ENCODE measurements at regions not wholly inside any gene's neighbourhood (a gene's known extent, or its start where the extent isn't known, plus 50 kb on each side); places are given as distances from the start of the nearest gene placed in this dataset.

DNA sequence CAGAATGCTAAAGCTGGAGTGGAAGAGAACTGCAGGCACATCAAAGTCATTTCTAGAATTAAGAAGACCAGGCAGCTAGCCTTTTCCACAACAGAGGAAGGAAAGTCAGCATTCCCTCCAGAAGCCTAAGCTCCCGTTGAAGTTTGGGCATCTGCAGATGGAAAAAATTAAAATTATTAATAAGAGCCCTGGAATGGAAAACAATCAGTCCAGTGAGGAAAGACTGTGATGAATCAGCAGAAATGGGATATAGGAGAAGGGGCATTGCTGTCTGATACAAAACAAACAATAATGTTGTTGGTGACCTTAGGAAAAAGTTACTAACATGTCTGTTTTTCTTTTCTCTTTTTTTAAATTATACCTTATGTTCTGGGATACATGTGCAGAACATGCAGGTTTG lies 450.7 kb upstream of the SLC14A2 start:
- DNase-seq (ENCODE audit: low spot score in 2 of 2): no peak
- H3K9me3 ChIP-seq: no peaks in the 10 kb centered on the region
- no peaks in the 10 kb centered on the region for H3K4me1 ChIP-seq
- intact Hi-C loops (cut with DNase I; ENCODE audit: low total_unique reads): no loop called here
- no peak overlapping the region for H3K27ac ChIP-seq
- H3K27me3 ChIP-seq: no peaks in the 10 kb centered on the region
- no peaks in the 10 kb centered on the region for H3K36me3 ChIP-seq
- H3K4me3 ChIP-seq: no peak overlapping the region
- TF ChIP-seq, protein P1, sequence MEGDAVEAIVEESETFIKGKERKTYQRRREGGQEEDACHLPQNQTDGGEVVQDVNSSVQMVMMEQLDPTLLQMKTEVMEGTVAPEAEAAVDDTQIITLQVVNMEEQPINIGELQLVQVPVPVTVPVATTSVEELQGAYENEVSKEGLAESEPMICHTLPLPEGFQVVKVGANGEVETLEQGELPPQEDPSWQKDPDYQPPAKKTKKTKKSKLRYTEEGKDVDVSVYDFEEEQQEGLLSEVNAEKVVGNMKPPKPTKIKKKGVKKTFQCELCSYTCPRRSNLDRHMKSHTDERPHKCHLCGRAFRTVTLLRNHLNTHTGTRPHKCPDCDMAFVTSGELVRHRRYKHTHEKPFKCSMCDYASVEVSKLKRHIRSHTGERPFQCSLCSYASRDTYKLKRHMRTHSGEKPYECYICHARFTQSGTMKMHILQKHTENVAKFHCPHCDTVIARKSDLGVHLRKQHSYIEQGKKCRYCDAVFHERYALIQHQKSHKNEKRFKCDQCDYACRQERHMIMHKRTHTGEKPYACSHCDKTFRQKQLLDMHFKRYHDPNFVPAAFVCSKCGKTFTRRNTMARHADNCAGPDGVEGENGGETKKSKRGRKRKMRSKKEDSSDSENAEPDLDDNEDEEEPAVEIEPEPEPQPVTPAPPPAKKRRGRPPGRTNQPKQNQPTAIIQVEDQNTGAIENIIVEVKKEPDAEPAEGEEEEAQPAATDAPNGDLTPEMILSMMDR (IDR thresholded peaks at IDR 0.05): no peak
- no peak for TF ChIP-seq POLR2AphosphoS5 (IDR thresholded peaks at IDR 0.05)
- no peak for TF ChIP-seq POLR2A (IDR thresholded peaks at IDR 0.05)

DNA sequence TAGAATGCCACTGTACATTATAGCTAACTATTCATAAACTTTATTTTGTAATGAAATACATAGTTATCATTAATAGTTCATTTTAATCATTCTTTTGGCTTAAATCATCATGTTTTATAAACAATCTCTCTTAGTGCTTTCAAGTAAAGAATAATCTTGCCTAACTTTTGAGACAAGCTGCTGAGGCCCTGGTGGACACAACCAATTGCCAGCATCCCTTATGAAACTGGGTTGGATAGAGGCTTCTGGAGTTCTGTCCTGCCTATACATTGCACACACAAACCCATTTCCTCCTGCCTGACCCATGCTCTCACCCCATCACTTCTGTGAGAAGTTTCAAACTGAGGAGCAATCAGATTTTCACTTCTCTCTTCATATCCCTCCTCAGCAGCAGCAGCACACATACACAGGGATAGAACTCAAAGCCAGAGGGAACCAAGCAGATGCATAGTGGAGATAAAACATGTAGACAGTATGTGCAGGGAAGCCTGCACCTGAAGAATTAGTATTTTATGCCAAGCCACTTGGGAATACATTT lies 450.0 kb upstream of the SLC14A2 start:
- no peaks in the 10 kb centered on the region for H3K27me3 ChIP-seq
- no peaks in the 10 kb centered on the region for H3K36me3 ChIP-seq
- TF ChIP-seq POLR2A (IDR thresholded peaks at IDR 0.05): no peak
- TF ChIP-seq POLR2AphosphoS5 (IDR thresholded peaks at IDR 0.05): no peak
- TF ChIP-seq, protein P1 (IDR thresholded peaks at IDR 0.05): no peak
- intact Hi-C loops (cut with DNase I; ENCODE audit: low total_unique reads): no loop called here
- H3K4me1 ChIP-seq: no peaks in the 10 kb centered on the region
- no peak overlapping the region for H3K4me3 ChIP-seq
- DNase-seq (ENCODE audit: low spot score in 2 of 2): no peak
- no peaks in the 10 kb centered on the region for H3K9me3 ChIP-seq
- no peak overlapping the region for H3K27ac ChIP-seq

DNA sequence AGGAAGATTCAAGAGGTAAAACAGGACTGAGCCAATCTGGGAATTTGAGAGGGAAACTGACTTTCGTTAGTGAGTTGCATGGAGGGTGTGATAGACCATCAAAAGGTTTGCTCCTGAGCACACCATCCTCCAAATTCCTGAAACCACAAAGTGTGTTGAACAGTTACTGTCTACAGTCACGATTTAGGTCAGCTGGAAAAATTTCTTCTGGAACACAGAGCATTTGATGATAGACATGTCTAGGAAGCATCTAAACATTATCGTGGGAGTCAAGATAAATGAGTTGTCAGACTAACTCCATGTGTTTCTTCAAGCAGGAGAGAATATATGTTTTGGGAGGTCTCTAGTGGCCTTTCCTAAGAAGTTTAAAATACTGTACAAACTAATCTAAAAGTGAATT lies 449.4 kb upstream of the SLC14A2 start:
- Histone ChIP-seq H3K9me3 (no peaks in the 10 kb centered on the region), H3K4me1 (no peaks in the 10 kb centered on the region), H3K36me3 (no peaks in the 10 kb centered on the region), H3K4me3 (no peak overlapping the region), H3K27ac (no peak overlapping the region), H3K27me3 (no peaks in the 10 kb centered on the region)
- TF ChIP-seq, protein P1 (IDR thresholded peaks at IDR 0.05): no peak
- TF ChIP-seq POLR2A (IDR thresholded peaks at IDR 0.05) (no peak), POLR2AphosphoS5 (IDR thresholded peaks at IDR 0.05) (no peak)
- intact Hi-C loops (cut with DNase I; ENCODE audit: low total_unique reads): no loop called here
- DNase-seq (ENCODE audit: low spot score in 2 of 2): no peak

DNA sequence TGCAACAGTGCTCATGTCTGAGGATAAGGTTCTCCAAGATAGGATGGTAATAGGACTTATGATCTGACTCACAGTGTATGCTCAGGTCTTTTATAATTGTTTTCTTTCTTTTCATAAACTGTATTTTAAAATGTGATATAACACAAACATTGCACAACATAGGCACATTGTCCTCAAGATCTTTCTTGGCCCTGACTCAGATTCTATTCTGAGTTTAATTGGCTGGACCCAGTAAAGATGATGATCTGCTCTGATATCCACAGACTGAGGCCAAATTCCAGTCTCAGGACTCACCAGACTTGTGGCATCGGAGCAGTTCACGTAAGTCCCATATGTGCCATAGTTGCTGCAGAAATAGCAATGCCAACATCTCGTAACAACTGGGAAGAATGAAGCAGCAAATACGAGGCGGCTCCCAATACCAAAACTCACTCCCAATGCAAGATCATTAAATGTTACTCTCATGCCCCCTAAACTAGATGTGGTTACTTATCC lies 448.9 kb upstream of the SLC14A2 start:
- Histone ChIP-seq H3K36me3 (no peaks in the 10 kb centered on the region), H3K4me1 (no peaks in the 10 kb centered on the region), H3K27me3 (no peaks in the 10 kb centered on the region), H3K27ac (no peak overlapping the region), H3K4me3 (no peak overlapping the region), H3K9me3 (no peaks in the 10 kb centered on the region)
- intact Hi-C loops (cut with DNase I; ENCODE audit: low total_unique reads): no loop called here
- no peak for DNase-seq (ENCODE audit: low spot score in 2 of 2)
- TF ChIP-seq POLR2AphosphoS5 (IDR thresholded peaks at IDR 0.05) (no peak), POLR2A (IDR thresholded peaks at IDR 0.05) (no peak)
- TF ChIP-seq, protein P1 (IDR thresholded peaks at IDR 0.05): no peak

DNA sequence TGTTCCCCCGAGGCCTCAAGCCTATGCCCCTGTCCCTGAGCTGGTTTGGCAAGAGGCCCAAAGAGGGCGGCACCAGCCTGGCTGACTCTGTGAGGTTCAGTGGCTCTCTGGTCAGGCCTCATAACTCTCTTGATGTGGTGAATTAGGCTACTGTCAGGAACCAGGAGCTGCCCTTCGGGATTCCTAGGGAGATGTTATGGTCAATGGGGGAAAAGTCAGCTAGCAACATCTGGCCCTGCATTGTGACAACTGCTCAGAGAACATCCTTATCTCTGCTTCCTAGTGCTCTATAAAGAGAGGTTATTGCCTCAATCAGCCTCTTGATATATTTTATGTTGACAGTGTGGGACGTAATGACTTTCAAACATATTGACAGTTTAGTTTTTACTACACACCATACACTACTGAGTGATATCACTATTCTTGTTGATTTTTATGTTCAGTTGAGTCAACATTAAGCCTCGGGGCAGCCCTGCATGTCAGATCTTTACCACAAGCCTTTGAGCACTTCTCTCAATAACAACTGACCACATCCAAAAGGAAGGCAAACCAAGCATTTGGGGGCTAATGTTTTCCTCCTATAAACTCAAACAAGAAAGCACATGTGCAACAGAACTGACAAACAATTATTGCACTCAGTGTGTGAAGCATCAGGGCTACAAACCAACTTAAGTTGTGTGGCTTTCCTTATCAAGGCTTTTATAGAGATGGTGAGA lies 448.3 kb upstream of the SLC14A2 start:
- Histone ChIP-seq H3K4me1 (no peaks in the 10 kb centered on the region), H3K36me3 (no peaks in the 10 kb centered on the region), H3K4me3 (no peak overlapping the region), H3K27me3 (no peaks in the 10 kb centered on the region), H3K9me3 (no peaks in the 10 kb centered on the region), H3K27ac (no peak overlapping the region)
- intact Hi-C loops (cut with DNase I; ENCODE audit: low total_unique reads): no loop called here
- no peak for DNase-seq (ENCODE audit: low spot score in 2 of 2)
- TF ChIP-seq, protein P1 (IDR thresholded peaks at IDR 0.05): no peak
- TF ChIP-seq POLR2AphosphoS5 (IDR thresholded peaks at IDR 0.05) (no peak), POLR2A (IDR thresholded peaks at IDR 0.05) (no peak)

All from breast epithelium (tissue), 4 donors.